ENCODE measurements at regions not wholly inside any gene's neighbourhood (a gene's known extent, or its start where the extent isn't known, plus 50 kb on each side); places are given as distances from the start of the nearest gene placed in this dataset.
"Not testable (repeated sequence)": the region's sequence is repeated elsewhere in the genome, so short reads cannot be mapped to it uniquely, and the experiment has no call there.

DNA sequence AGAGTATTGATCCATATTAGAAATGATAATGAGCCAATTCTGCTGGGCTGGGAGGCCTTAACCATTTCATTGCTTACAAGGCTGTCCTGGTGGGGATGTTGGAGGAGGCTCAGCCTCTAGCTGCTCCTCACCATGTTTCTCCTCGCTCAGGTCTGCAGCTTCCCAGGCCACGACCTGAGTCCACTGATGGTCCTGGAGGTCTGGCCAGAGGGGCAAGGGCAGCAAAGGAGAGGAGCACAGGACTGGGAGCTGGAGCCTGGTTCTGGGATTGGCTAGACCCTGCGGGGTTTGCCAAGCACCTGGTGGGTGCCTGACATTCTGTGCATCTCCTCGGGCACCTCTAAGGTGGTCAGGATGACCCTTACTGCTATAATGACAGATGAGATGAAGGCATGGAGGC is 92.6 kb downstream of the KIF26A start:
- POLR2A ChIA-PET: no interaction called here
- CTCF ChIA-PET: no interaction called here
- TF ChIP-seq, protein P1, sequence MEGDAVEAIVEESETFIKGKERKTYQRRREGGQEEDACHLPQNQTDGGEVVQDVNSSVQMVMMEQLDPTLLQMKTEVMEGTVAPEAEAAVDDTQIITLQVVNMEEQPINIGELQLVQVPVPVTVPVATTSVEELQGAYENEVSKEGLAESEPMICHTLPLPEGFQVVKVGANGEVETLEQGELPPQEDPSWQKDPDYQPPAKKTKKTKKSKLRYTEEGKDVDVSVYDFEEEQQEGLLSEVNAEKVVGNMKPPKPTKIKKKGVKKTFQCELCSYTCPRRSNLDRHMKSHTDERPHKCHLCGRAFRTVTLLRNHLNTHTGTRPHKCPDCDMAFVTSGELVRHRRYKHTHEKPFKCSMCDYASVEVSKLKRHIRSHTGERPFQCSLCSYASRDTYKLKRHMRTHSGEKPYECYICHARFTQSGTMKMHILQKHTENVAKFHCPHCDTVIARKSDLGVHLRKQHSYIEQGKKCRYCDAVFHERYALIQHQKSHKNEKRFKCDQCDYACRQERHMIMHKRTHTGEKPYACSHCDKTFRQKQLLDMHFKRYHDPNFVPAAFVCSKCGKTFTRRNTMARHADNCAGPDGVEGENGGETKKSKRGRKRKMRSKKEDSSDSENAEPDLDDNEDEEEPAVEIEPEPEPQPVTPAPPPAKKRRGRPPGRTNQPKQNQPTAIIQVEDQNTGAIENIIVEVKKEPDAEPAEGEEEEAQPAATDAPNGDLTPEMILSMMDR (IDR thresholded peaks at IDR 0.05; ENCODE audit: control extremely low read depth, extremely low read depth, low read depth, missing control alignments): no peak
- no peak for DNase-seq (ENCODE audit: extremely low spot score)

DNA sequence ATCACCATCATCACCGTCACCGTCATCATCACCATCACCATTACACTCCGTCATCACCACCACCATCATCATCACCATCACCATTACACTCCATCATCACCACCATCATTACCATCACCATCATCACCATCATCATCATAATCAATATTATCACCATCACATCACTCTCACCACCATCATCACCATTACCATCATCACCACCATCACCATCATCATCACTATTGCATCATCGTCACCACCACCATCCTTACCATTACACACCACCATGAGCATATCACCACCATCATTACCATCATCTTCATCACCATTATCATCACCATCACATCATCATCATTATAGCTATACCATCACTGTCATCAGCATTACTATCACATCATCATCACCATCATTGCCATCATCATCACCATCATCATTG is 93.7 kb downstream of the KIF26A start:
- TF ChIP-seq, protein P1 (IDR thresholded peaks at IDR 0.05; ENCODE audit: control extremely low read depth, extremely low read depth, low read depth, missing control alignments): no peak
- ChIA-PET POLR2A (no interaction called here), CTCF (no interaction called here)
- no peak for DNase-seq (ENCODE audit: extremely low spot score)

- DNase-seq (ENCODE audit: extremely low spot score); CTCF ChIA-PET; POLR2A ChIA-PET: not testable (repeated sequence)
Observed at GRCh38 chr14:104234007-104234786, 95.8 kb downstream of the KIF26A start.

GRCh38 chr14:104235686-104236085 is 97.3 kb downstream of the KIF26A start:
- TF ChIP-seq, protein P1 (IDR thresholded peaks at IDR 0.05; ENCODE audit: control extremely low read depth, extremely low read depth, low read depth, missing control alignments): no peak
- POLR2A ChIA-PET: no interaction called here
- CTCF ChIA-PET: no interaction called here

DNA sequence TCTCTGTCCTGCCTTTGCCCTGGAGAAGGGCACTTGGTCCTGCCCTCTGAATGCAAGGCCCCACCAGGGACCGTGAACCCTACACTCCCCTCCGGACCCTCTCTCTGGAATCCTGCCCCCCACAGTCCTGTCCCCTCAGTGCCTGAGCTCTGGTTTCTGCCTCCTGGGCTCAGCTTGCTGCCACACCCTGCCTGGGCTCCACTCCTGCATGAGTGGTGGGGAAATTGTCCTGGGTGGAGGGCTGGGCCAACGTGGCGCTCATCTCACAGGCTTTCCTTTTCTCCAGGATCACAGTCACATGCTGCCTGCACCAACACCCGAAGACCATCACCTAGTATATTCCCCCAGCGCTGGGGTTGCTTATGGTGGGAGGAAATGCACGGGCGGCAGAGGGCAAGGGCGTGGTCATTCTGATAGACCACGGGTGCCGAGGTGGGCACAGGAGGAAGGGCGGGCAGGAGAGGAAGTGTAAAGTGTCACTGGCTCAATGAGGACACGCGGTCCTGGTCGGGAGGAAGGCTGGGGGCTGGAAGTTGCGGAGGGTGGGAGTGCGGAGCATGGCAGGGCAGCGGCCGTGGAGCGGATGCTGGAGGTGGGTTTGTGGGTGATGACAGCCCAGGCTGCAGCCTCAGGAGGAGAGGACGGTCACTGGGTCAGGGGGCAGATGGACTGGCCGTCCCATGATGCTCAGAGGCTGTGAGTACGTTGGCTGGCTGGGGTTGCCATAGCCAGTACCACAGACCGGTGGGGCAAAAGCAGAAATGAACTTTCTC is 99.5 kb downstream of the KIF26A start:
- POLR2A ChIA-PET: no interaction called here
- TF ChIP-seq, protein P1 (IDR thresholded peaks at IDR 0.05; ENCODE audit: control extremely low read depth, extremely low read depth, low read depth, missing control alignments): no peak
- CTCF ChIA-PET: no interaction called here
- no peak for DNase-seq (ENCODE audit: extremely low spot score)

More at GRCh38 chr14:104235686-104236085, 97.3 kb downstream of the KIF26A start:
- DNase-seq (ENCODE audit: extremely low spot score): no peak

- CTCF ChIA-PET: no interaction called here
- POLR2A ChIA-PET: no interaction called here
- TF ChIP-seq, protein P1 (IDR thresholded peaks at IDR 0.05; ENCODE audit: control extremely low read depth, extremely low read depth, low read depth, missing control alignments): no peak
Observed at GRCh38 chr14:104238424-104239184, 100.2 kb downstream of the KIF26A start.

More at GRCh38 chr14:104238424-104239184, 100.2 kb downstream of the KIF26A start:
- DNase-seq (ENCODE audit: extremely low spot score): no peak
